Parathyroid adenoma (tissue), 2 donors: ENCODE measurements at regions not wholly inside any gene's neighbourhood (a gene's known extent, or its start where the extent isn't known, plus 50 kb on each side); places are given as distances from the start of the nearest gene placed in this dataset.

ENCODE experiments used
- H2AFZ ChIP-seq: fragments of 300-600 bp; sonication (generic); one replicate; pipeline ENCODE4 v1.7.0; 2017; ENCODE audit warnings: antibody characterized with exemption, mild to moderate bottlenecking
- H3K27ac ChIP-seq: fragments of 300-600 bp; sonication (generic); one replicate; pipeline ENCODE4 v1.7.0; 2017
- H3K27me3 ChIP-seq: fragments of 300-600 bp; sonication (generic); one replicate; pipeline ENCODE4 v1.7.0; 2017; ENCODE audit warnings: low read length; ENCODE audit not compliant: control insufficient read depth, insufficient read depth
- H3K36me3 ChIP-seq: fragments of 300-600 bp; sonication (generic); one replicate; pipeline ENCODE4 v1.7.0; 2017; ENCODE audit warnings: low read length; ENCODE audit not compliant: control insufficient read depth, insufficient read depth
- H3K4me1 ChIP-seq: fragments of 300-600 bp; sonication (generic); one replicate; pipeline ENCODE4 v1.7.0; 2017; ENCODE audit warnings: control low read depth
- H3K4me2 ChIP-seq: fragments of 300-600 bp; sonication (generic); one replicate; pipeline ENCODE4 v1.7.0; 2017; ENCODE audit warnings: low read length
- H3K4me3 ChIP-seq: fragments of 300-600 bp; sonication (generic); one replicate; pipeline ENCODE4 v1.7.0; 2017; ENCODE audit warnings: low read depth, low read length
- H3K79me2 ChIP-seq: fragments of 300-600 bp; sonication (generic); one replicate; pipeline ENCODE4 v1.7.0; 2017; ENCODE audit warnings: control low read depth
- H3K9ac ChIP-seq: fragments of 300-600 bp; sonication (generic); one replicate; pipeline ENCODE4 v1.7.0; 2017; ENCODE audit warnings: mild to moderate bottlenecking
- H3K9me3 ChIP-seq: fragments of 300-600 bp; sonication (generic); one replicate; pipeline ENCODE4 v1.7.0; 2017; ENCODE audit warnings: low read length; ENCODE audit not compliant: control insufficient read depth
- TF ChIP-seq, protein P1 (sequence below): fragments of 300-600 bp; sonication (generic); IDR thresholded peaks from one replicate; pipeline ENCODE4 v1.7.0; 2017; ENCODE audit warnings: antibody characterized with exemption, mild to moderate bottlenecking
- donor health status: primary hyperparathyroidism.

GRCh38 chr11:80748207-80748925, 1307.5 kb upstream of the TENM4 start:
- H3K27ac ChIP-seq = no peak overlapping the region

GRCh38 chr11:80746300-80746699, 1305.5 kb upstream of the TENM4 start:
- TF ChIP-seq, protein P1, sequence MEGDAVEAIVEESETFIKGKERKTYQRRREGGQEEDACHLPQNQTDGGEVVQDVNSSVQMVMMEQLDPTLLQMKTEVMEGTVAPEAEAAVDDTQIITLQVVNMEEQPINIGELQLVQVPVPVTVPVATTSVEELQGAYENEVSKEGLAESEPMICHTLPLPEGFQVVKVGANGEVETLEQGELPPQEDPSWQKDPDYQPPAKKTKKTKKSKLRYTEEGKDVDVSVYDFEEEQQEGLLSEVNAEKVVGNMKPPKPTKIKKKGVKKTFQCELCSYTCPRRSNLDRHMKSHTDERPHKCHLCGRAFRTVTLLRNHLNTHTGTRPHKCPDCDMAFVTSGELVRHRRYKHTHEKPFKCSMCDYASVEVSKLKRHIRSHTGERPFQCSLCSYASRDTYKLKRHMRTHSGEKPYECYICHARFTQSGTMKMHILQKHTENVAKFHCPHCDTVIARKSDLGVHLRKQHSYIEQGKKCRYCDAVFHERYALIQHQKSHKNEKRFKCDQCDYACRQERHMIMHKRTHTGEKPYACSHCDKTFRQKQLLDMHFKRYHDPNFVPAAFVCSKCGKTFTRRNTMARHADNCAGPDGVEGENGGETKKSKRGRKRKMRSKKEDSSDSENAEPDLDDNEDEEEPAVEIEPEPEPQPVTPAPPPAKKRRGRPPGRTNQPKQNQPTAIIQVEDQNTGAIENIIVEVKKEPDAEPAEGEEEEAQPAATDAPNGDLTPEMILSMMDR = no peak
- Histone ChIP-seq H3K79me2 (no peaks in the 10 kb centered on the region), H3K9me3 (no peaks in the 10 kb centered on the region), H2AFZ (no peak overlapping the region), H3K4me1 (no peaks in the 10 kb centered on the region), H3K27ac (no peak overlapping the region), H3K9ac (no peak overlapping the region), H3K27me3 (no peaks in the 10 kb centered on the region), H3K4me2 (no peak overlapping the region), H3K36me3 (no peaks in the 10 kb centered on the region), H3K4me3 (no peak overlapping the region)

More at GRCh38 chr11:80748207-80748925, 1307.5 kb upstream of the TENM4 start:
- no peak overlapping the region for H3K4me2 ChIP-seq
- H3K36me3 ChIP-seq = no peaks in the 10 kb centered on the region
- no peaks in the 10 kb centered on the region for H3K27me3 ChIP-seq
- no peaks in the 10 kb centered on the region for H3K79me2 ChIP-seq
- H3K4me1 ChIP-seq = no peaks in the 10 kb centered on the region
- TF ChIP-seq, protein P1 = no peak
- H3K4me3 ChIP-seq = no peak overlapping the region
- no peaks in the 10 kb centered on the region for H3K9me3 ChIP-seq
- H3K9ac ChIP-seq = no peak overlapping the region
- H2AFZ ChIP-seq = no peak overlapping the region

DNA sequence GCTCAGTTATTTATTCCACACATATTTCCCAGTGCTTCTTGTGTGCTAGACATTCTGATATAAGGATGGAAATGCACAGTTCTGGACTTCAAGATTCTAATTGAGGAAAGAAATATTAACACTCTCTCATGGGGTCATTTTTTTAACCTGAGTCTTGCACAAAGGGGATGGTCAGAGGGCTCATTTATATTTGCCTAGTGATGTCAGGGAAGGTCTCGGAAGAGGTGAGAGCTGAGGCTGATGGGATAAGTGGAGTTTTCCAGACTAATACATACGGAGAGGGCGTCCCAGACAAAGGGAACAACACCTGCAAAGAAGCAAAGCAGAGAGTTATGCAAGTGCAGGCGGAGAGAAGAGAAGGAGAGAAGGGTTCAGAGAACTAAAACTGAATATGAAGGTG, 1304.6 kb upstream of the TENM4 start:
- H3K9me3 ChIP-seq = no peaks in the 10 kb centered on the region
- H3K27ac ChIP-seq = no peak overlapping the region
- H3K36me3 ChIP-seq = no peaks in the 10 kb centered on the region
- no peak overlapping the region for H2AFZ ChIP-seq
- no peaks in the 10 kb centered on the region for H3K79me2 ChIP-seq
- no peaks in the 10 kb centered on the region for H3K4me1 ChIP-seq
- H3K27me3 ChIP-seq = no peaks in the 10 kb centered on the region
- no peak overlapping the region for H3K9ac ChIP-seq
- H3K4me3 ChIP-seq = no peak overlapping the region
- TF ChIP-seq, protein P1 = no peak
- no peak overlapping the region for H3K4me2 ChIP-seq

- H3K4me2 ChIP-seq = no peak overlapping the region
- no peak overlapping the region for H3K27ac ChIP-seq
- TF ChIP-seq, protein P1 = no peak
- no peaks in the 10 kb centered on the region for H3K27me3 ChIP-seq
- no peak overlapping the region for H3K4me3 ChIP-seq
- H3K4me1 ChIP-seq = no peaks in the 10 kb centered on the region
- no peaks in the 10 kb centered on the region for H3K79me2 ChIP-seq
- H3K36me3 ChIP-seq = no peaks in the 10 kb centered on the region
- no peaks in the 10 kb centered on the region for H3K9me3 ChIP-seq
- no peak overlapping the region for H2AFZ ChIP-seq
- H3K9ac ChIP-seq = no peak overlapping the region
These were observed 1293.0 kb upstream of the TENM4 start for GRCh38 chr11:80733790-80734189.

DNA sequence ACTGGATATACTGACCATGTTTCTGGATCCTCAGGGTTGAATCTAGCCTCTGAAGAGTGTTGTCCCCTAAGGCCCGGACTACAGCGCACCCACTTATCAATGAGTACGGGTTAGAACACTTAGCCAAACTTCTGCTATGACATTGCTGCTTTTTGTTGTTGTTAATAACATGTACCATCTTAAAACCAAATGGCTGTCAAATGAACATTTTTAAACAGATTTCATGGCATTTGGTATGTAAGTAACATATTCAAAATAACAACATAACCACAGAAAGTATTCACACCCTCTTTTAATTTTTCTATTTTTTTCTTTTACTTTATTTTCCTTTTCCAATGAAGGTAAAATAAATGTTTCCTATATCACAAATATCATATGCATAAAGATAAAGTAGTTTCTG, 1292.5 kb upstream of the TENM4 start:
- Histone ChIP-seq H3K9ac (no peak overlapping the region), H3K27me3 (no peaks in the 10 kb centered on the region), H3K79me2 (no peaks in the 10 kb centered on the region), H3K4me3 (no peak overlapping the region), H2AFZ (no peak overlapping the region), H3K4me1 (no peaks in the 10 kb centered on the region), H3K36me3 (no peaks in the 10 kb centered on the region), H3K27ac (no peak overlapping the region), H3K9me3 (no peaks in the 10 kb centered on the region), H3K4me2 (no peak overlapping the region)
- TF ChIP-seq, protein P1 = no peak
